Glomerular visceral epithelial cell (primary cell): ENCODE measurements at regions not wholly inside any gene's neighbourhood (a gene's known extent, or its start where the extent isn't known, plus 50 kb on each side); places are given as distances from the start of the nearest gene placed in this dataset.

Source experiments
- DNase-seq: peaks from one replicate; pipeline ENCODE4 v3.0.0-alpha.2; 2016; ENCODE audit errors: extremely low spot score

DNA sequence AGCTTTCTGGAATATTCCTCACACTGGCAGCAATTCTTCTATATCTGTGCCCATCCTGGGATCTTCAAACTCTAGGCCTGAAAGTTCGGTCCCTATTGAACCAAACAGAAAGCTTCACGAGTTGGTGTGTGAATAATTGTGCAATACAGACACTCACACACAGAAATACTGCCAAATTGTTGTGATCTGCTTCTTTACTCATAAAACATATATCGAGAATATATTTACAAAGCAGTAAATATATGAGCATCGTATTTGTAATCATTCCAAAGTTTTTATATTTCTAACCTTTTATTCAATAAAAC lies 56.6 kb upstream of the BEX4 start:
- DNase-seq, result no peak

DNA sequence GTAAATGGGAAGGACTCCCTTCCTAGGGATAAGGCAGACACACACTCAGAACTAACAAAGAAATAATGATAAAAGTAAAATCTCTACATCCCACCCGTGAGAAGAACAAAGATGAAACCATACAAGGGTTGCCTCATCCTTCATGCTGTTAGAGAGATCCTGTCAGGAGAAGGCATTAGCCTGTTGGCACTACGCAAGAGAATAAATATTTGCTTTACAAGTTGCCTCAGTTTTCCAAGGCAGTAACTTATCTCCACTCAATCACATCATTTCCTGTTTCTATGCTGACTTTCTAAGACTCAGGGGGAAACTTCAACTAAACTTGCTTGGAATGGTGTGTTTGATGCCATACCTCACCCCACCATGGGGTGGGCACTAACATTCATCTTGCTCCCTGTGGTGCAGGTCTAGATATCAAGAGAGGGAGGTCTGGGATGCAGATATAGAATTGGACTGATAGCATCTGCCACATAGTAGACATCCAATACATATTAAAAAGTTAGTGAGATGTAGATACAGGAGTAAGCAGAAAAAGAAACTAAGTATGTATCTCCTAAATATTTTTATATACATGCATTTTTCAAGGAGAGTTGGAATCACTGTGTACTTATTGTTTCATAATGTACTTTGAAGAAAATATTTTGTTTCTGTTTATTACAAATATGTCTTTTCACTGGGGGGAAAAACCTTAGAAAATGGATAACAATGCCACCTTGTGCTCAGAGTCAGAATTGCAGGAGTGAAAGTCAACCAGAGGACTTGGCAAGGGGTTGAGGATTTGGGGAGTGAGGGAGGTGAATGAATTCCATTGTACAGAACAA lies 57.2 kb upstream of the BEX4 start:
- DNase-seq, result peak; percentile 7

DNA sequence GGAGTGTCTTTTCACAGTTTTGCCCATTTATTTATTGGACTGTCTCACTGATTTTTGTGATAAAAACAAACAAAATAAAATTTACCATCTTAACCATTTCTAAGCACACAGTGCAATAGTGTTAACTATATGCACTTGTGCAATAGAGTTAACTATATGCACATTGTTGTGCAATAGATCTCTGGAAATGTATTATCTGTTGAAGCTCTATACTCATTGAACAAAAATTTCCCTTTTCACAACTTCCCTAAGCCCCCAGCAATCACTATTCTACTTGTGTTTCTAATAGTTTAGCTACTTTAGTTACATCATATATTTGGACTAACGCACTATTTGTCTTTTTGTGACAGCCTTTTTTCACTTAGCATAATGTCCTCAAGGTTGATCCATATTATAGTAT lies 59.7 kb upstream of the BEX4 start:
- no peak for DNase-seq

DNA sequence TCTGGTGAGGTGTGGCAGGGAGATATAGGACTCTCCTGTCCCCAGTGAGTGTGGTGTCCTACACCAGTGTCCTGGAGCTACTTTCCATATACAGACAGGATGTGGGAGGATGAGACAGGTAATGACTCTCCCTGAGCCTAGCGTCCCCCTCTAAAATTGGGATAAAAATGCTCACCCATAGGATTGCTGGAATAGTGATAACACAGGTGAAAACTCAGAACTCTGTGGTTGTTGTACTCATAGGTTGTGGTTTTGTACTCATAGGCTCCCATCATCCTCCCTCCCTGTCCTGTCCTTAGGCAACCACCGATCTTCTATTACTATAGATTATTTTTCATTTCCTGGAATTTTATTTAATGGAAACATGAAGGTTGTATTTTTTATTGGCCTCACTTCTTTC lies 60.7 kb upstream of the NXF3 start:
- DNase-seq, result no peak

GRCh38 chrX:103151799-103152198 lies 58.9 kb upstream of the NXF3 start:
- no peak for DNase-seq

- no peak for DNase-seq
Observed at GRCh38 chrX:103149652-103150051, 56.7 kb upstream of the NXF3 start.

DNA sequence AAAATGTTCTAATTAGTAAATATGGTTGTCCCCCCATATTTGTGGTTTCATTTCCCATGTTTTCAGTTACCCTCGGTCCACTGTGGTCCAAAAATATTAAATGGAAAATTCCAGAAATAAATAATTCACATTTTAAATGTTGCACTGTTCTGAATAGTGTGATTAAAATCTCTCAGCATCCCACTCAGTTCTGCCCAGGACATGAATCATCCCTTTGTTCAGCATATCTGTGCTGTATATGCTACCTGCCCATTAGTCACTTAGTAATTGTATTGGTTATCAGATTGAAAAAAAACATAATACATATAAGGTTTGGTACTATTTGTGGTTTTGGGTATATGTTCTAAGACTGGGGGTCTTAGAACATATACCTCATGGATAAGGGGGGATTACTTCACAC lies 55.1 kb upstream of the NXF3 start:
- no peak for DNase-seq
